GM12878 (cell line): ENCODE measurements at regions not wholly inside any gene's neighbourhood (a gene's known extent, or its start where the extent isn't known, plus 50 kb on each side); places are given as distances from the start of the nearest gene placed in this dataset.

Experiments used
- ATAC-seq: fragments of 200-7000 bp; cut with Tn5 transposase; 3 replicates; pipeline ENCODE4 v1.9.1; 2020; ENCODE audit warnings: mild to moderate bottlenecking, moderate library complexity
- BruUV-seq: library from RNA; stranded (reverse); fragments of 400-500 nt; replicated peaks from 2 replicates; lab custom pipeline; 2021; lab: Mats Ljungman, UMichigan
- CTCF ChIA-PET: fragments of 300-600 bp; sonication (Branson Sonifier 250); formaldehyde crosslinking; extraction: SDS; loops from one replicate; lab custom pipeline; 2021; ENCODE audit warnings: inconsistent platforms; lab: Yijun Ruan, JAX
- POLR2A ChIA-PET: fragments of 350-600 bp; formaldehyde crosslinking; extraction: SDS; loops from one replicate; lab custom pipeline; 2021; ENCODE audit warnings: inconsistent platforms; lab: Charles Lee
- RAD21 ChIA-PET: fragments of 300-600 bp; sonication (Branson Sonifier 250); formaldehyde crosslinking; loops from one replicate; lab custom pipeline; 2023; ENCODE audit warnings: antibody characterized with exemption; ENCODE audit not compliant: unreplicated experiment; lab: Charles Lee
- SMC1A ChIA-PET: fragments of 300-600 bp; sonication (Branson Sonifier 250); formaldehyde crosslinking; loops from one replicate; lab custom pipeline; 2023; ENCODE audit not compliant: unreplicated experiment, uncharacterized antibody; lab: Charles Lee
- DNase-seq: peaks from one replicate; pipeline ENCODE4 v3.0.0-alpha.2; 2011; ENCODE audit warnings: low read depth, low spot score
- FAIRE-seq: peaks from 3 replicates; lab custom pipeline; 2011; peaks lifted over from hg19 to GRCh38; lab: Jason Lieb, UNC
- H2AFZ ChIP-seq: 2 replicates; pipeline ENCODE4 v1.6.0; 2011; ENCODE audit warnings: low read depth, low read length, control low read depth; ENCODE audit not compliant: control insufficient read depth
- H3K27ac ChIP-seq: 2 replicates; pipeline ENCODE4 v1.5.1; 2011; ENCODE audit warnings: control low read depth; ENCODE audit not compliant: control insufficient read depth, insufficient read depth
- H3K27me3 ChIP-seq, 2 experiments: replicated peaks in 1 of 2; 2 replicates each; pipeline versions ENCODE4 v1.6.0 to v1.6.1; 2011; ENCODE audit warnings: low read length in 1 of 2; ENCODE audit not compliant: control insufficient read depth in 2 of 2, insufficient read depth in 2 of 2
- H3K36me3 ChIP-seq, 2 experiments: 2 replicates each; pipeline ENCODE4 v1.5.1; 2011; ENCODE audit warnings: low read length in 1 of 2; ENCODE audit not compliant: control insufficient read depth in 2 of 2, insufficient read depth in 2 of 2
- H3K4me1 ChIP-seq: 2 replicates; pipeline ENCODE4 v1.6.1; 2011; ENCODE audit warnings: mild to moderate bottlenecking, low read length, moderate library complexity, mixed read lengths; ENCODE audit not compliant: control insufficient read depth, insufficient read depth
- H3K4me2 ChIP-seq: 2 replicates; pipeline ENCODE4 v1.6.0; 2011; ENCODE audit warnings: control low read depth; ENCODE audit not compliant: control insufficient read depth, insufficient read depth
- H3K4me3 ChIP-seq: fragments of 200-600 bp; sonication (generic); 2 replicates; pipeline ENCODE4 v1.5.1; 2016
- H3K79me2 ChIP-seq: 2 replicates; pipeline ENCODE4 v1.6.0; 2011; ENCODE audit warnings: low read length; ENCODE audit not compliant: control insufficient read depth, insufficient read depth
- H3K9ac ChIP-seq: 2 replicates; pipeline ENCODE4 v1.8.0; 2011; ENCODE audit warnings: low read length, control low read depth, mixed read lengths; ENCODE audit not compliant: control insufficient read depth, insufficient read depth
- H3K9me3 ChIP-seq: replicated peaks from 3 replicates; pipeline ENCODE4 v1.5.1; 2011; ENCODE audit warnings: mild to moderate bottlenecking, low read length; ENCODE audit not compliant: control insufficient read depth, insufficient read depth
- H4K20me1 ChIP-seq: 2 replicates; pipeline ENCODE4 v1.6.0; 2011; ENCODE audit not compliant: control insufficient read depth, insufficient read depth
- CEBPB ChIP-seq, 2 experiments: fragments of 150-350 bp in 1 of 2; IDR thresholded peaks; 2 replicates each; pipeline ENCODE4 v1.6.1; 2012 to 2014; ENCODE audit warnings: low read depth in 2 of 2, low read length in 2 of 2, borderline replicate concordance in 1 of 2, inconsistent platforms in 1 of 2
- IRF3 ChIP-seq: fragments of 450-650 bp; IDR thresholded peaks from 2 replicates; pipeline ENCODE4 v1.6.1; 2014; ENCODE audit warnings: mild to moderate bottlenecking
- NFYA ChIP-seq: IDR thresholded peaks from 2 replicates; pipeline ENCODE4 v1.6.1; 2011; ENCODE audit warnings: low read depth, mild to moderate bottlenecking, low read length, improper control_type of control experiment, borderline replicate concordance
- WGBS: methylation state at CpG from one replicate; pipeline ENCODE4 v1.1.6; 2016; ENCODE audit warnings: low lambda C conversion rate; ENCODE audit not compliant: insufficient replicate concordance, insufficient coverage; ENCODE audit errors: missing lambda C conversion rate; 5-methylcytosine and 5-hydroxymethylcytosine counted together
- in situ Hi-C: fragments of 300-500 bp; cut with MboI; formaldehyde crosslinking; loops from 9 replicates; pipeline ENCODE4 v1.14.3; 2018; ENCODE audit warnings: mixed read lengths
- intact Hi-C: fragments of 100-400 bp; cut with micrococcal nuclease; formaldehyde crosslinking; loops from one replicate; pipeline ENCODE4 v1.14.2; 2022; ENCODE audit not compliant: unreplicated experiment
- TF ChIP-seq, protein P1 (sequence below): fragments of 150-350 bp; IDR thresholded peaks from 2 replicates; pipeline ENCODE4 v1.6.1; 2014; ENCODE audit warnings: mild to moderate bottlenecking, low read depth, low read length

DNA sequence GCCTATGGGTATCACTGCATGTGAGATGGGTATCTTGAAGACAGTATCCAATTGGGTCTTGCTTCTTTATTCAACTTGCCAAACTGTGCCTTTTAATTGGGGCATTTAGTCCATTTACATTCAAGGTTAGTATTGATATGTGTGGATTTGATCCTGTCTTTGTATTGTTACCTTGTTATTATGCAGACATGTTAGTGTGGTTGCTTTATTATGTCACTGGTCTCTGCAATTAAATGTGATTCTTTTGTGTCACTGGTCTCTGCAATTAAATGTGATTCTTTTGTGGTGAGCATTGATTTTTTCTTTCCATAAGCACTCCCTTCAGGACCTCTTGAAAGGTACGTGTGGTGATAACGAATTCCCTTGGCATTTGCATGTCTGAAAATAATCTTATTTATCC, 357.8 kb upstream of the STEAP1 start:
- in situ Hi-C loops (no loop called here), intact Hi-C loops (no loop called here)
- H4K20me1 ChIP-seq, result no peaks in the 10 kb centered on the region
- ChIA-PET SMC1A (no interaction called here), POLR2A (no interaction called here), CTCF (no interaction called here), RAD21 (no interaction called here)
- no peak overlapping the region for H3K27ac ChIP-seq
- BruUV-seq, result no TSS peak
- H3K27me3 ChIP-seq, result no peaks in the 10 kb centered on the region
- no peaks in the 10 kb centered on the region for H3K79me2 ChIP-seq
- no peak overlapping the region for H3K9ac ChIP-seq
- no peaks in the 10 kb centered on the region for H3K9me3 ChIP-seq
- DNase-seq (no peak), ATAC-seq (no peak), FAIRE-seq (no peak)
- no peak overlapping the region for H2AFZ ChIP-seq
- no peak overlapping the region for H3K4me2 ChIP-seq
- no peaks in the 10 kb centered on the region for H3K4me1 ChIP-seq
- WGBS, result 18% methylated on average over 2 of the region's 2 CpGs
- H3K4me3 ChIP-seq, result no peak overlapping the region
- H3K36me3 ChIP-seq, result no peaks in the 10 kb centered on the region
- TF ChIP-seq NFYA (no peak), CEBPB (IDR thresholded peaks at IDR 0.05; ENCODE audit: borderline replicate concordance in 1 of 2, low read depth in 2 of 2, low read length in 2 of 2) (no peak), IRF3 (no peak)
- TF ChIP-seq, protein P1, sequence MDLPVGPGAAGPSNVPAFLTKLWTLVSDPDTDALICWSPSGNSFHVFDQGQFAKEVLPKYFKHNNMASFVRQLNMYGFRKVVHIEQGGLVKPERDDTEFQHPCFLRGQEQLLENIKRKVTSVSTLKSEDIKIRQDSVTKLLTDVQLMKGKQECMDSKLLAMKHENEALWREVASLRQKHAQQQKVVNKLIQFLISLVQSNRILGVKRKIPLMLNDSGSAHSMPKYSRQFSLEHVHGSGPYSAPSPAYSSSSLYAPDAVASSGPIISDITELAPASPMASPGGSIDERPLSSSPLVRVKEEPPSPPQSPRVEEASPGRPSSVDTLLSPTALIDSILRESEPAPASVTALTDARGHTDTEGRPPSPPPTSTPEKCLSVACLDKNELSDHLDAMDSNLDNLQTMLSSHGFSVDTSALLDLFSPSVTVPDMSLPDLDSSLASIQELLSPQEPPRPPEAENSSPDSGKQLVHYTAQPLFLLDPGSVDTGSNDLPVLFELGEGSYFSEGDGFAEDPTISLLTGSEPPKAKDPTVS, result no peak
- TF ChIP-seq, all 136 proteins: peak for 0
